Peyer's patch (tissue), 4 donors: ENCODE measurements at regions not wholly inside any gene's neighbourhood (a gene's known extent, or its start where the extent isn't known, plus 50 kb on each side); places are given as distances from the start of the nearest gene placed in this dataset.

Experiments
- DNase-seq, 3 donors: peaks; one replicate each; pipeline ENCODE4 v3.0.0-alpha.2; 2017 to 2019
- H3K27ac ChIP-seq, 4 donors: fragments of 200-600 bp; sonication (generic); one replicate each; pipeline ENCODE4 v1.5.1; 2016 to 2019
- H3K27me3 ChIP-seq, 2 donors: fragments of 200-600 bp; sonication (generic); one replicate each; pipeline ENCODE4 v1.5.1; 2019
- H3K36me3 ChIP-seq, 3 donors: fragments of 200-600 bp; sonication (generic); one replicate each; pipeline ENCODE4 v1.5.1; 2016 to 2019
- H3K4me1 ChIP-seq, 4 donors: fragments of 200-600 bp; sonication (generic); one replicate each; pipeline ENCODE4 v1.5.1; 2016 to 2019
- H3K4me3 ChIP-seq, 4 donors: fragments of 200-600 bp; sonication (generic); 1 replicate in 3 of 4; 2 replicates in 1 of 4; pipeline ENCODE4 v1.5.1; 2016 to 2019; ENCODE audit warnings: mild to moderate bottlenecking in 1 of 4
- H3K9me3 ChIP-seq, 4 donors: fragments of 200-600 bp; sonication (generic); one replicate each; pipeline ENCODE4 v1.5.1; 2016 to 2019; ENCODE audit warnings: mild to moderate bottlenecking in 1 of 4
- CTCF ChIP-seq, 6 experiments: fragments of 450-650 bp in 4 of 6; fragments of 200-600 bp in 2 of 6; sonication (generic) in 1 of 6; IDR thresholded peaks; one replicate each; pipeline ENCODE4 v1.5.1; 2017 to 2019; ENCODE audit warnings: antibody characterized with exemption in 6 of 6, mild to moderate bottlenecking in 3 of 6, moderate library complexity in 1 of 6
- POLR2A ChIP-seq, 2 donors: fragments of 450-650 bp; IDR thresholded peaks; one replicate each; pipeline ENCODE4 v1.5.1; 2017; ENCODE audit warnings: antibody characterized with exemption in 2 of 2, mild to moderate bottlenecking in 2 of 2, moderate library complexity in 2 of 2

- TF ChIP-seq CTCF (IDR thresholded peaks at IDR 0.05) (no peak), POLR2A (IDR thresholded peaks at IDR 0.05) (no peak)
- Histone ChIP-seq H3K9me3 (no peaks in the 10 kb centered on the region), H3K27ac (no peak overlapping the region), H3K4me3 (no peak overlapping the region), H3K4me1 (no peaks in the 10 kb centered on the region), H3K36me3 (no peaks in the 10 kb centered on the region), H3K27me3 (no peaks in the 10 kb centered on the region)
- no peak for DNase-seq
Observed at GRCh38 chr12:83960767-83961166, 951.8 kb downstream of the SLC6A15 start.

GRCh38 chr12:83958997-83959396 lies 953.6 kb downstream of the SLC6A15 start:
- DNase-seq, result no peak
- no peak overlapping the region for H3K27ac ChIP-seq
- H3K9me3 ChIP-seq, result no peaks in the 10 kb centered on the region
- no peaks in the 10 kb centered on the region for H3K4me1 ChIP-seq
- H3K27me3 ChIP-seq, result no peaks in the 10 kb centered on the region
- H3K36me3 ChIP-seq, result no peaks in the 10 kb centered on the region
- no peak overlapping the region for H3K4me3 ChIP-seq
- TF ChIP-seq CTCF (IDR thresholded peaks at IDR 0.05) (no peak), POLR2A (IDR thresholded peaks at IDR 0.05) (no peak)

GRCh38 chr12:83954956-83955601 lies 957.5 kb downstream of the SLC6A15 start:
- H3K4me1 ChIP-seq, result no peaks in the 10 kb centered on the region
- TF ChIP-seq POLR2A (IDR thresholded peaks at IDR 0.05) (no peak), CTCF (IDR thresholded peaks at IDR 0.05) (no peak)
- H3K36me3 ChIP-seq, result no peaks in the 10 kb centered on the region
- H3K9me3 ChIP-seq, result peaks cover 0 to 6% (median 0%) of the 10 kb centered on the region in 4 donors
- no peaks in the 10 kb centered on the region for H3K27me3 ChIP-seq
- H3K27ac ChIP-seq, result no peak overlapping the region
- no peak for DNase-seq
- H3K4me3 ChIP-seq, result no peak overlapping the region

GRCh38 chr12:83954071-83954789 lies 958.4 kb downstream of the SLC6A15 start:
- H3K27me3 ChIP-seq, result no peaks in the 10 kb centered on the region
- no peak overlapping the region for H3K27ac ChIP-seq
- no peaks in the 10 kb centered on the region for H3K36me3 ChIP-seq
- DNase-seq, result no peak
- peaks cover 0 to 6% (median 0%) of the 10 kb centered on the region in 4 donors for H3K9me3 ChIP-seq
- H3K4me3 ChIP-seq, result no peak overlapping the region
- no peaks in the 10 kb centered on the region for H3K4me1 ChIP-seq
- TF ChIP-seq POLR2A (IDR thresholded peaks at IDR 0.05), result no peak
- no peak for TF ChIP-seq CTCF (IDR thresholded peaks at IDR 0.05)

GRCh38 chr12:83945871-83946270 lies 966.7 kb downstream of the SLC6A15 start:
- H3K36me3 ChIP-seq, result no peaks in the 10 kb centered on the region
- no peak overlapping the region for H3K4me3 ChIP-seq
- H3K9me3 ChIP-seq, result peaks cover 0 to 1% (median 0%) of the 10 kb centered on the region in 4 donors
- TF ChIP-seq CTCF (IDR thresholded peaks at IDR 0.05) (no peak), POLR2A (IDR thresholded peaks at IDR 0.05) (no peak)
- no peak for DNase-seq
- no peaks in the 10 kb centered on the region for H3K4me1 ChIP-seq
- no peak overlapping the region for H3K27ac ChIP-seq
- no peaks in the 10 kb centered on the region for H3K27me3 ChIP-seq
